ENCODE measurements at regions not wholly inside any gene's neighbourhood (a gene's known extent, or its start where the extent isn't known, plus 50 kb on each side); places are given as distances from the start of the nearest gene placed in this dataset.
A peak's percentile ranks its signal among the peaks of the same experiment; 100 is the strongest.

GRCh38 chr5:104652271-104652861 lies 1089.8 kb upstream of the NUDT12 start:
- no peak for TF ChIP-seq CTCF (IDR thresholded peaks at IDR 0.05; ENCODE audit: insufficient read depth, low read length, severe bottlenecking)
- no peaks in the 10 kb centered on the region for H3K27me3 ChIP-seq (ENCODE audit: control insufficient read depth, insufficient read depth, low read length)
- FAIRE-seq (no peak), DNase-seq (ENCODE audit: low read depth) (no peak)
- no peaks in the 10 kb centered on the region for H3K36me3 ChIP-seq (ENCODE audit: control insufficient read depth, insufficient read depth, low read length)
- no peak overlapping the region for H3K4me3 ChIP-seq (ENCODE audit: low read depth, low read length)

GRCh38 chr5:104650313-104651055 lies 1087.9 kb upstream of the NUDT12 start:
- H3K36me3 ChIP-seq (ENCODE audit: control insufficient read depth, insufficient read depth, low read length), result no peaks in the 10 kb centered on the region
- DNase-seq (ENCODE audit: low read depth), result no peak
- no peaks in the 10 kb centered on the region for H3K27me3 ChIP-seq (ENCODE audit: control insufficient read depth, insufficient read depth, low read length)
- no peak overlapping the region for H3K4me3 ChIP-seq (ENCODE audit: low read depth, low read length)
- no peak for FAIRE-seq
- TF ChIP-seq CTCF (IDR thresholded peaks at IDR 0.05; ENCODE audit: insufficient read depth, low read length, severe bottlenecking), result no peak

- H3K27me3 ChIP-seq (ENCODE audit: control insufficient read depth, insufficient read depth, low read length), result no peaks in the 10 kb centered on the region
- H3K4me3 ChIP-seq (ENCODE audit: low read depth, low read length), result no peak overlapping the region
- no peak for TF ChIP-seq CTCF (IDR thresholded peaks at IDR 0.05; ENCODE audit: insufficient read depth, low read length, severe bottlenecking)
- FAIRE-seq (no peak), DNase-seq (ENCODE audit: low read depth) (no peak)
- H3K36me3 ChIP-seq (ENCODE audit: control insufficient read depth, insufficient read depth, low read length), result no peaks in the 10 kb centered on the region
Observed at GRCh38 chr5:104646416-104646815, 1083.8 kb upstream of the NUDT12 start.

GRCh38 chr5:104643320-104643719 lies 1080.7 kb upstream of the NUDT12 start:
- no peak for DNase-seq (ENCODE audit: low read depth)
- no peaks in the 10 kb centered on the region for H3K27me3 ChIP-seq (ENCODE audit: control insufficient read depth, insufficient read depth, low read length)
- no peak overlapping the region for H3K4me3 ChIP-seq (ENCODE audit: low read depth, low read length)
- no peaks in the 10 kb centered on the region for H3K36me3 ChIP-seq (ENCODE audit: control insufficient read depth, insufficient read depth, low read length)
- no peak for TF ChIP-seq CTCF (IDR thresholded peaks at IDR 0.05; ENCODE audit: insufficient read depth, low read length, severe bottlenecking)
- FAIRE-seq, result no peak

- TF ChIP-seq CTCF (IDR thresholded peaks at IDR 0.05; ENCODE audit: insufficient read depth, low read length, severe bottlenecking), result no peak
- DNase-seq (ENCODE audit: low read depth) (peak; percentile 1), FAIRE-seq (no peak)
- H3K36me3 ChIP-seq (ENCODE audit: control insufficient read depth, insufficient read depth, low read length), result no peaks in the 10 kb centered on the region
- no peaks in the 10 kb centered on the region for H3K27me3 ChIP-seq (ENCODE audit: control insufficient read depth, insufficient read depth, low read length)
- no peak overlapping the region for H3K4me3 ChIP-seq (ENCODE audit: low read depth, low read length)
Observed at GRCh38 chr5:104635227-104635626, 1072.6 kb upstream of the NUDT12 start.
